NCI-H82 (cell line): ENCODE measurements at regions not wholly inside any gene's neighbourhood (a gene's known extent, or its start where the extent isn't known, plus 50 kb on each side); places are given as distances from the start of the nearest gene placed in this dataset.

Experiments used
- DNase-seq: peaks from one replicate; lab custom pipeline; 2025; lab: John Stamatoyannopoulos, UW

DNA sequence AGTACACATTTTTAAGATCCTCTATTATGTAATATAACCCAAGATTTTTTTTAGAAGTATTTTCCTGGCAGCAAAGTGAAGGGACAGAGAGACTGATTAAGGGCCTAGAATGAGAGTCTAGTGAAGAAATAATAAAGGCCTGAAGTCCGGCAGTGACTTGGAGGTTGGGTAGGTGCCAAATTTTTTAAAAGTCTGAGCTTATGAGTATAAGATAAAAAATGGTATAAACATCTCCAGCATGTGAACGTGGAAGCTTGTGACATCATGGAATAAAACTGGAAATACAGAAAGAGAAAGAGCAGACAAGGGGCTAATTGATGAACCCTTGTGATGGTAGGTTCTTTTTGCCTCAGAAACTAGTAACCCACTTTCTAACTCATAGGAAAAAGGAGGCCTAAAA lies 174.6 kb downstream of the SUCLA2 start:
- no peak for DNase-seq

DNA sequence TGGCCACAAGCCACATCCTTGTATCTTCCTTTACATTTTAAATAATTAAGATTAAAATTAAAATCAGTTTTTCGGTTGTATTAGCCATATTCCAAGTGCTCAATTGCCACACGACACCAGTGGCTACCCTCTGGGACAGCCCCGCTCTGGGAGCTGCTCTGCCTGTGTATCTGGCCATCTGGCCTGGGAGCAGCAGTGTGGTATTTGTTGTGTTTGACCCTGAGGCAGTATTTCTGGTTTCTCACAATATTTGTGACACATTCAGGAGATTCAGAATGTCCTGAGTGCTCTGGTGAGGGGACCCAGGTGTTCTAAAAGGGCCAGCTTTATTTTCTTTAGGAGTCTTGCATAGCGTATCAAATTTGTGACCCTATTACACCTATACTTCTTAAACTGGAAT lies 179.0 kb downstream of the SUCLA2 start:
- no peak for DNase-seq

DNA sequence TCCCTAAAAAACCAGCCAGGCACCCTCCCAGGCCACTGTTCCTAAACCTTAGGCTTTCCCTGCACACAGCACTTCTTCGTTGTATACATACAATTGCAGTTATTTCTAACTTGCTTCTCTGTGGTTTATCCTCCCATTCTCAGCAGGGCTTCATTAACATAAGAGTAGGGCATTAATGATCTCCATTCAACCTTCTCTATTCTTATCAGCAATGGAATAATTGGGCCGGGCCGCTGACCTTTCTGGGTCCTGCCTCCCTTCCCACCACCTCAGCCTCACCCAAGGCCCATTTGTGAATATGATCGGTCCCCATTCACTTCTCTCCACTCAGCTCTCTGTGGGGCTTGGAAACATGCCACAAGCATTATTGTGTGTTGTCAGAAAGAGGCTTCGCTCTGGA lies 184.2 kb downstream of the SUCLA2 start:
- no peak for DNase-seq

DNA sequence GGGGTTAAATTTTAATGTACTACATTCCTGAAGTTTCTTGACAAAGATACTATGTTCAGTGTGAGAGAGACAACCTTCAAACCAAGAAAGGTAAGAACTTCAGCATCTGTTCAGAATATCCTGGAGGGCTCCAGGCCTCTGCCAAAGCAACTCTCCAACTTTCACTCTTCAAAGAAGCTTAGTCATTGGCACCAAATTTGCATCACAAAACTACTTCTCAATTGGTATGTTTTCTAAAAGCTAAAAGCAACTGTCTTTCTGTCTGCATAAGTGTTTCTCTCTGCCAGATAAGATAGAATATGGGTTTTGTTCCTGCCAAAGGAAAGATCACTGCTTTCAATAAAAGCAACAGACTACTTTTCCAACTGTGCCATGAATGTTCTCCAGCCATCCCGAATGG lies 187.4 kb downstream of the SUCLA2 start:
- DNase-seq: no peak

DNA sequence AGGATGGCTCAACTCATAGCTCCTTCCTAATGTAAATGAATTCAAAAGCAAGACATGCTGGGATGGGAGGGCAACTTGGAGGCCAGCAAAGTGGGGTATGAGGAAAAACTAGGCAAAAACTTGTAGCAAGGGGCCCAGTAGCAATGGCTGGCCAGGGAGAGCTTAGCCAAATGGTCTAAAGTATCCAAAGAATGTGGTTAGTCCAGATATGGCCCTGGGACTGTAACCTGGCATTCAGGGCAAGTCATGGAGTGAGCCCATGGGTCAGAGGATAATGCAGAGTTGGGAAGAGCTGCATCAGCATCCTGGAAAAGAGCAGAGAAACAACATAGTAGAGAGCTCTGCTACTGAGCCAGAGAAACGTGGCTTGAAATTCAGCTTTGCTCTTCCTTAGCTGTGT lies 191.7 kb downstream of the SUCLA2 start:
- DNase-seq: no peak

DNA sequence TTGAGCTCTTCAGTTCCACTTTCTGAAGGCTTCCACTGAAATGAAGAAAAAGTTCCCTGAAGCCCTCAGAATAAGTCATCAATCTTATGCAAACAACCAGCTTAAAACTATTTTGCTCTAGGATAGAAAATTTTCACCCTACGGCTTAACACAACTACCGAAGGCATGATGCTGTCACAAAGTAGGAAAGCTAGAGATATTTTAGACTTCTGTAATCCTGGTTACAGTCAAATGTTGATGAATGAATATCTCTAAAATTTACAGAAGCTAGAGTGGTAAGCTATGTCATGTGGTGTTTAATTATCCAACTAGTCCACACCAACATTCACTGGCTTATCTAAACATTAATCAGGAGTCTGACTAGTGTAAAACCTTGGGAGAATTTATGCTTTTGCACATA lies 197.9 kb downstream of the SUCLA2 start:
- DNase-seq: no peak

DNA sequence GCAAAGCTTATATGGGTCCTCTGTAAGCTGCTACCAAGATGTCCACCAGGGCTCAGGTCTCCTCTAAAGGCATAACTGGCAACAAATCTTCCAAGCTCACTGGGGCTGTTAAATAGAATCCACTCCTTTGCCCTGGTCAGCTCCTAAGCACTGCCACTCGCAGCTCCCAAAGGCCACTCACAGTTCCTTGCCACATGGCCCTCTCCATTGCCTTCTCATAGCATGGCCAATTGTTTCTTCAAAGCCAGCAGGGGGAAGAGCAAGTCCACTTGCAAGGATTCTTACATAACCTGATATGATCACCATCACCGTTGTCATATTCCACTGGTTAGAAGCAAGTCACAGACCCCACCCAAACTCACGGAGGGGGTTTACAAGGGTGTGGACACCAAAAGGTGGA lies 199.5 kb downstream of the SUCLA2 start:
- no peak for DNase-seq

DNA sequence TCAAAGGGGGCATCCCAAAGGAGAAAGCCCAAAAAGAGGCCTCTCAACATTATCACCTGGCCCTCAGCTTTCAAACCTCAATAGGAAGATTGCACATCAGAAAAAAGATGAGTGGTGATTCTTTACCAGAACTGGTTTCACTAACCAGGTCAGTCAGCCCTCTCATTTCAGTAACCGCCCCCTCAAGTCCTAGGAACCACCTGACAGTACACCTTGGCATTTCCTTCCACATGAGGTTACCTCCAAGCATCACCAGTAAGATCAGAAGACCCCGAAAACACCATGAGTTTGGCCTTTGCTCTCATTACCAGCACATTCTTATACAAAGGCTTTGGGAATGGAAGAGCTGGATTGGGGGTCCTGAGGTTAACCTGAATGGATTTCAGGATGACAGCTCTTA lies 200.5 kb downstream of the SUCLA2 start:
- no peak for DNase-seq

DNA sequence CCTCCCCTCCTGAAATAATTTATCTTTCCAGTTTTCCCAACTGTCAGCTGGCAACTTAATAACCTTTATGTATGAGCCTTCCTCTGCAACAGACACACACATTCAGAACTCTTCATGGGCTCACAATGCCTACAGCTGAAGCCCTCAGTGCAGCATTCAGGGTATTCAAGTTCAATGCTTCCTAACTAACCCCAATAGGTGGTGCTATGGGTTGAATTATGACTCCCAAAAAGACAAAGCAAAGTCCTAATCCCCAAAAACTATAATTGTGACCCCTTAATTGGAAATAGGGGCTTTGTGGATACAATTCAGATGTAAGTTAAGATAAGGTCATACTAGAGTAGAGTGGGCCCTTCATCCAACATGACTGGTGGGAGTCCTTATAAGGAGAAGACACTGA lies 202.2 kb downstream of the SUCLA2 start:
- peak; percentile 32 for DNase-seq

DNA sequence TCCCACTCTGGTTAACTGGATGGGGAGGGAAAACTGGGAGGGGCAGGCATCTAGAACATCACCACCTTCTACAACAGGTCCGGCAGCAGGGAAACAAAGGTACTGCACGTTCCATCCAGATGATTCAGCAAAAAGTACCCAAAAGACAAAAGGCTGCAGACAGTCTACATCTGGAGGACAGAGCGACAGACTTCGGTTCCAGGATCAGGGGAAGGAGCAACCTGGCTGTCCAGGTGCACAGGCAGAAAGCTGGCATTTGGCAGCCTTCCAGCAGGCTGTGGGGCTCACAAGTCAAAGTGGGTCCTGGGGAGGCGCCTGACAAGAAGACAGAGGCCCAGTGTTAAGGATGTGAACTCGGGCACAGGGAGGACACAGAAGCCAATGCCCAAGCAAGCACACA lies 202.9 kb downstream of the SUCLA2 start:
- DNase-seq: no peak

DNA sequence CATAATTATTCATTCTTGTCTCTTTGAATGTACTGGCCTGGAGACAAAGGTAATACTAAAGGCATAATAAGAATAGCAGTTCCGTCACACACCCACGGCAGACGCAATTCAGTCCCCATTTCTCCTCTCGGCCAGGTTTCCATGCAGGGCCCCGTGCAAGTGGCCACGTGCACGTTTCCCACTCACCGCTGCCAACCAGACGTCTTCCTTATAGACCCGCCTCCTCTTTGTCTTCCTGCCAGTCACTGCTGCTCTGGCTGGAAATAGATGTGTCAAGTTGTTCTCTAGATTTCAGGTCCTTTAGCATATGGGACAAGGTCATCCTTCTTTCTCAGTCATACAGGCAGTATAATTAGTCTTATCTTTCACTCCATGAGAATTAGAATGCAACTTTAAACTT lies 204.3 kb downstream of the SUCLA2 start:
- no peak for DNase-seq

DNA sequence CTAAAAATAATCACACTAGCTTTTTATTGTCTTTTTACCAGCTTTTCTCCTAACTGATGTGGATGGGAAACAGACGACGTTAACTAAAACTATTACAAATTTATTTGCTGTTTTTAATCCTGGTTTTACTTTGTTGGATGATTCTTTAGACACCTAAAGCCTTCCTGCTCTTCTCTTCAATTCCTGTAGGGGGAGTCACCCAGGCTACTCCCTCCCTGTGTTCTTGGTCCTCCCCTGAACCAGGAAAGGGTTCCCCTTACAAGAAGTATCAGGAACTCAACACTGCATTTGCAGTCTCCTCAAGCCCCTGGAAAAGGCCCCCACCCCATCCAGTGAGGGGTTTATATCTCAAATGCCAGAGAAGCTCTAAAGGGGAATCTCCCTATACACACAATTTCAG lies 206.1 kb downstream of the SUCLA2 start:
- peak; percentile 31 for DNase-seq

DNA sequence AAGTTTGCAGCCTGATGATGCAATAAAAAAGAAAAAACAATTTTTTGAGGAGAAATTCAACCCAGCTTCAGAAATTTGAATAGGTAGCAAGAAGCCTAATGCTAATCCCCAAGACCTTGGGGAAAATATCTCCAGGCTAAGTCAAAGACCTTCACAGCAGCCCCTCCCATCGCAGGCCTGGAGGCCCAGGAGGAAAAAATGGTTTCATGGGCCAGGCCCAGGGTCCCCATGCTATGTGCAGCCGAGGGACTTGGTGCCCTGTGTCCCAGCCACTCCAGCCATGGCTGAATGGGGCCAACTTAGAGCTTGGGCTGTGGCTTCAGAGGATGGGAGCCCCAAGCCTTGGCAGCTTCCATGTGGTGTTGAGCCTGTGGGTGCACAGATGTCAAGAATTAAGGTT lies 210.3 kb downstream of the SUCLA2 start:
- no peak for DNase-seq

DNA sequence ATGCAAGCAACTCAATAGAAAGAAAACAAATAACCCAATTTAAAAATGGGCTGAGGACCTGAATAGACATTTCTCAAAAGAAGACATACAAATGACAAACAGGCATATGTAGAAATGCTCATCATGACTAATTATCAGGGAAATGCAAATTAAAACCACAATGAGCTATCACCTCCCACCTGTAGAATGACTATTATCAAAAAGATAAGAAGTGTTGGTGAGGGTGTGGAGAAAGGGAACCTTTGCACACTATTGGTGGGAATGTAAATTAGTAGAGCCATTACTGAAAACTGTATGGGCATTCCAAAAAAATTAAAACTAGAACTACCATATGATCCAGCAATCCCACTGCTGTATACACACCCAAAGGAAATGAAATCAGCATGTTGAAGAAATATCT lies 212.2 kb downstream of the SUCLA2 start:
- DNase-seq: no peak

DNA sequence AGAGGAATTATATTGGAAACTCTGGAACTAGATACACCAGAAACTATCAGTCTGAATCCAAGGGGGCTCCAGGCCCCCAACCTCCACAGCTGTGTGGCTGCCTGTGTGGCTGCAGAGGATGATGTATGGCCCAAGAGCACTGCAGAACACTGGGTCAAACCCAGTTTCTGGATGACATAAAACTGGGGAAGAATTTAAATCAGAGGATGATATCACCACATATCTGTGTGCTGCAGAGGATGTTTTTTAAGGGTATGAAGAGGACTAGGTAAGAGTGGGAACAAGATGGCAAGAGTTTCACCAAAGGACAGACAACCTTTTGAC lies 226.4 kb downstream of the SUCLA2 start:
- no peak for DNase-seq

DNA sequence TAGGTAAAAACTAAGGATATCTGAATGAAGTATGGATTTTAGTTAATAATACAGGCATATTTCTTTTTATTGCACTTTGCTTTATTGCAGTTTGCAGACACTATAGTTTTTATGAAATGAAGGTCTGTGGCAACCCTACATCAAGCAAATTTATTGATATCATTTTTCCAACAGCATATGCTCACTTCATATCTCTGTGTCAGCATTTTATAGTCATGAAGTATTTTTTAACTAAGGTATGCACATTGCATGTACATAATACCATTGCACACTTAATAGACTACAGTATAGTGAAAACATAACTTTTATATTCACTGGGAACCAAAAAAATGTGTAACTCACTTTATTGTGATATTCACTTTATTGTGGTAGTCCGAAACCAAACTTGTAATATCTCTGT lies 236.3 kb downstream of the SUCLA2 start:
- DNase-seq: no peak

DNA sequence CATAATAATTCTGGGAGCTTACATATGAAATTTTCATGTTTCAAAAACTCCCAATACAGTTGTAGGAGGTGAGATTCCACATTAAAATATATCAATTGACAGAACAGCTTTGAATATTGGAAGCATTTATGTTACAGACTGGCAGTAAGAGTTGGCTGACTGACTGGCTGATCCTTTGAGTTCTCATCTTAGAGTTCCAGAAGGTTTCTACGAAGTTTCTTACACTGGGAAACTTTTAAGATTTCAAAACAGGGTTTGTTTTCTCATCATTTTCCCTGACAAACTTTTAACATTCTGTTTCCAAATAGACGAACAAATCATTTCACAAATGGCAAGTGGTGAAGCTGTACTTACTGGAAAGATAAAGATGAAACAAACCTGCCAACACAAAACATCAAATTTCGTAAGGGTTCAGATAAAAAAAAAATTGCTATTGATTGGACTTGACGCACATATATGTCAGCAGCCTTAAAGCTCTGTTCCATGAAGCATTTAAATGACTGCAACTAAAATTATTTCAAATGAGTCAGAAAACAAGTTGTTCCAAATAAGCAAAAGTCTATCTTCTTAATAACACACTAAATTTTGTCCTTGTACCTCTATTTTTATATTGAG lies 243.5 kb downstream of the SUCLA2 start:
- DNase-seq: no peak

DNA sequence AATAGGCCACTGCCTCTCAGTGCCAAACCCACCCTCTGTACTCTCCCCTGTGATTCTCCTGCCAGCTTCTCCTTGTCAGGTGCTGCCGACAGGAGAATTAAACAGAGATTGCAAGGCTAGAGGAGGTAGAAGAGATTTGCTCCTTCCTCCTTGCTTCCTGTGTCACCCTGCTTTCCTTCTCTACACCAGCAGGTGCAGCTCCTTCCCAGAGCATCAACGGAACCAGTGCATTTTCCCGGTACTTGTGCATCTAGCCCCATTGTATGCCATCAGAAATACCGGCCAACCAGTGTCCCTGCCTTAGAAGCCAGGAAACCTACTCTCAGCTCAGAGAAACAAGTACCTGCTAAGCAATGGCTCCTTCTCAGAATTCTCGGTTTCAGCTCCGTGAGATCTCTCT lies 253.2 kb downstream of the SUCLA2 start:
- no peak for DNase-seq

DNA sequence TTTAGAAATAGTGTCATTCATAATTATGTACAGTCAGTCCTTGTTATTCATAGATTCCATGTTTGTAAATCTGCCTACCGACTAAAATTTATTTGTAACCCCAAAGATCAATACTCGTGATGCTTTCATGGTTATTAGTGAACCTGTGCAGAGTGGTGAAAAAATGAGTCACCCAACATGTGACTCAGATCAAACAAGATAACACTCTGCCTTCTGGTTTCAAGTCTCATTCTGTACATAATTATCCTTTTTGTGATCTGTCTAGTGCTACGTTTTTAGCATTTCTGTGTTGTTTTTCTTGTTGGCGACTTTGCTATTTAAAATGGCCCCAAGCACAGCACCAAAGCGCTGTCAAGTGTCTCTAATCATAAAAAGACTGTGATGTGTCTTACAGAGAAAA lies 274.7 kb downstream of the SUCLA2 start:
- DNase-seq: no peak

DNA sequence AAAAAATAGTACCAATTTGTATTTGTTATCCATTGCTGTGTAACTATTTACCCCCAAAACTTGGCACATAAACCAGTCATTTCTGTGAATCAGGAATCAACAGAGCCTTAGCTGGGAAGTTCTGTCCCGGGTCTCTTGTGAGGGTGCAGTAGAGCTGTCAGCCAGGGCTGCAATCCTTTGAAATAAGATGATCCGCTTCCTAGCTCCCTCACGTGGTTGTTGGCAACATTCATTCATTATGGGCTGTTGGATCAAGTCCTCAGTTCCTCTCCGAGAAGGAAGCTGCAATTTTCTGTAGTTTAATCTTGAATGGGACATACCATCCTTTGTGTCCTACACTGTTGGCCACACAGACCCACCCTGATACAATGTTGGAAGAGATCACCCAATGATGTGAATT lies 277.2 kb downstream of the SUCLA2 start:
- DNase-seq: peak; percentile 43

DNA sequence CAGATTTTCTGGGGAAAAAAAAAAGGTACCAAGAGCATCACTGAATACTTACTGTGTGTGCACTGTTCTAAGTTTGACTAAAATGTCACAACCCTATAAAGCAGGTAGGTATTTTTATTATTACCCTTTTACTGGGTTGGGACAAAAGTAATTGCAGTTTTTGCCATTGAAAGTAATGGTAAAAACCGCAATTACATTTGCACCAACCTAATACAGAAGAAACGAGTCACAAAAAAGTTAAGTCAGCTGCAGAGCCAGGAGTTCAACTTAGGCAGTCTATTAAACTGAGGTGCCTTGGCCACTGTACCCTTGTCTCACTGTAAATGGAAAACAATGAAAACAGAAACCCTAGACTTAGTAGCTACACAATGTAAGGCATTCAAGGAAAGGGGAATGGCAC lies 281.9 kb downstream of the SUCLA2 start:
- DNase-seq: no peak

DNA sequence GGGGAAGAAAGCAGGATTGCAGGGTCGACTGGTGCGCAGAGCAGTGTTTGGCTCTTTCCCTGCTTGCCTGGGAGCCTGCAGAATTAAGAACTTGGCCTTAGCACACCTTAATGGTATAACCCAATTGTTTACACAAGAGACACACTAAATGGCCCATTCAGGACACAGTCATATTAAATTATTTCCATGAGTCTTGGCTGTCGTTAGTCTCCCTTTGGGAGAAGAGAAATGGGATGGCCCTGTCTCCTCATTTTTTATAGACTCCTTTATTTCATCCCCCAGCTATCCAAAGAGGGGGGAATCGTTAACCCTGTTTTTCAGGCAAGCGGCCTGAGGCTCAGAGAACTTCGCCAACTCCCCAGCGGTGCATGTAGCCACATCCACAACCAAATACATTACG lies 282.5 kb downstream of the SUCLA2 start:
- no peak for DNase-seq

DNA sequence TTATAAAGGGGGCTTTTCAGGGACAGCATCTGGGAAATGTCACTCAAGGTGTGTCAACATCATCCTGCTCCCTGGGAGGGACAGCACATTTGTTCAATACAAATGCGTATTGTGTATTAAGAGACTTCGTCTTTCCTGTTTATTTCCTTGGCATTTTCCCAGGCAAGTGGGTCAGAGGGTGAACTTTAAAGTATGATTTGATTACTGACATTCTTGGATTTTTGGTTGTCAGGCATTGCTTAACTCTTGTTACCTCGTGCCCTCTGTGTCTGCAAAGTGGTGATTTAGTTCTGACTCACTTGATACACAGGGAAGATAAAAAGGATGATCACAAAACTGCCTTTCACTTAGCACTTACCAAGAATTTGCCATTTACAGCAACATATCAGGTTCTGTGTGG lies 292.7 kb downstream of the SUCLA2 start:
- DNase-seq: no peak

DNA sequence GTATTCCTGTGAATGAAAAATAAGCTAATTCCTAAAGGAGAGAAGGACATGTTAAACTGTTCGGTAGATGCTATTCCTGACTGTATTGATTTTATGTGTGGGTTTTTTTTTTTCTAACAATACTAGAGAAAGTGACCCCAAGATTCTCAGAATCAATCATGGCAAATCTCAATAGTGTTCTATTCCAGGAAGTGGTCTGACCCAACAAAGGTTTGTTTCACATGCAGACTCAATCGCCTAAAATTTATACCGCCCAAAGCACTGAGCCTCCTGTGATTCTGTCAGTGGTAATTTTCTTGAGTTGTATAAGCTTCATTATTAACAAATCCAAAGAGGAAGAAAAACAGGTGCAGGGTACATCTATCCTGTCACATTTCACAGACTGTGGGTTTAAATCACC lies 293.7 kb downstream of the SUCLA2 start:
- no peak for DNase-seq

DNA sequence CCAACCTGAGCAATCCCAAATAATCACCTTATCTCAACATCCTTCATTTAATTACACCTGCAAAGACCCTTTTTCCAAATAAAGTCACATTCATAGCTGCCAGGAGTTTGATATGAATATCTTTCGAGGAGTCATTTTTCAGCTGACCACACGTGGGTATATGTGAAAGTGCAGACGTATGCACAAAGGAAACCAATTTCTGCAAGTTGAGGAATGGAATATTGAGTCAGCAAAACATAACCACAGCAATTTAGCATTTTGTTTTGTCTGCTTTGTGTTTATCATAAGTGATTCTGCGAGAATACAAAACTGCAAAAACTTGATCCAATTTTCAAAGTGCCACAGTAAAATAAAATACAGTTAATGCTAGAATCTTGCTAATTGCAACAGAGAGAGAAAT lies 295.9 kb downstream of the SUCLA2 start:
- no peak for DNase-seq
